ENCODE measurements at regions not wholly inside any gene's neighbourhood (a gene's known extent, or its start where the extent isn't known, plus 50 kb on each side); places are given as distances from the start of the nearest gene placed in this dataset.

GRCh38 chr11:81422402-81422801, 1311.3 kb downstream of the FAM181B start:
- no peak overlapping the region for H2BK5ac ChIP-seq (ENCODE audit: low read depth, low read length, poor library complexity, severe bottlenecking)
- no TSS peak for BruUV-seq (replicated peaks)
- dilution Hi-C loops (cut with HindIII; ENCODE audit: low sequenced_read_pairs, unreplicated experiment) (no loop called here), in situ Hi-C loops (cut with MboI; ENCODE audit: low sequenced_read_pairs) (no loop called here), intact Hi-C loops (cut with micrococcal nuclease) (no loop called here)
- TF ChIP-seq RFX5 (IDR thresholded peaks at IDR 0.05; ENCODE audit: low read depth, low read length) (no peak), ELK1 (IDR thresholded peaks at IDR 0.05; ENCODE audit: borderline replicate concordance, low read depth, low read length) (no peak), CTCF (conservative IDR thresholded peaks at IDR 0.05; ENCODE audit: low read depth, low read length) (no peak), RAD21 (IDR thresholded peaks at IDR 0.05; ENCODE audit: low read length) (no peak), RCOR1 (IDR thresholded peaks at IDR 0.05; ENCODE audit: insufficient replicate concordance, low read length) (no peak), CEBPB (IDR thresholded peaks at IDR 0.05; ENCODE audit: low read depth, low read length) (no peak), SMC3 (IDR thresholded peaks at IDR 0.05; ENCODE audit: low read depth, low read length) (no peak), NFE2L2 (IDR thresholded peaks at IDR 0.05; ENCODE audit: low read depth, low read length) (no peak), BHLHE40 (IDR thresholded peaks at IDR 0.05; ENCODE audit: low read depth, low read length) (no peak), USF2 (IDR thresholded peaks at IDR 0.05; ENCODE audit: low read depth, low read length) (no peak)
- H3K4ac ChIP-seq (ENCODE audit: low read depth, low read length), result no peak overlapping the region
- H2BK120ac ChIP-seq (ENCODE audit: low read depth, low read length), result no peak overlapping the region
- no peak overlapping the region for H3K14ac ChIP-seq (replicated peaks; ENCODE audit: low read depth, low read length)
- CTCF ChIA-PET, result no interaction called here
- no peak overlapping the region for H3K23ac ChIP-seq (ENCODE audit: low read depth, low read length)
- H2AK5ac ChIP-seq (ENCODE audit: low read depth, low read length), result no peak overlapping the region
- H3K4me2 ChIP-seq (ENCODE audit: low read depth, low read length), result no peak overlapping the region
- no peak overlapping the region for H2BK20ac ChIP-seq (ENCODE audit: low read depth, low read length)
- DNase-seq (no peak), ATAC-seq (ENCODE audit: low read depth) (no peak)
- no peak overlapping the region for H2AFZ ChIP-seq (replicated peaks; ENCODE audit: low read length, poor library complexity)
- no peak overlapping the region for H4K91ac ChIP-seq (ENCODE audit: insufficient read depth, low read depth, low read length)
- H3K9ac ChIP-seq (ENCODE audit: low read depth, low read length), result no peak overlapping the region
- no peaks in the 10 kb centered on the region for H3K4me1 ChIP-seq (ENCODE audit: control insufficient read depth, insufficient read depth, low read length)
- H3K9me3 ChIP-seq (ENCODE audit: control insufficient read depth, insufficient read depth, low read length), result 0 out of 2 replicates have a peak, but pooled peaks cover 2% of the 10 kb centered on the region
- no peaks in the 10 kb centered on the region for H3K36me3 ChIP-seq (ENCODE audit: control insufficient read depth, insufficient read depth, low read length)
- no peaks in the 10 kb centered on the region for H3K27me3 ChIP-seq (ENCODE audit: control insufficient read depth, insufficient read depth, low read length)
- no peak overlapping the region for H2BK15ac ChIP-seq (ENCODE audit: low read depth, low read length)
- no peak overlapping the region for H2AK9ac ChIP-seq (replicated peaks; ENCODE audit: low read depth, low read length, poor library complexity)
- POLR2A ChIA-PET (ENCODE audit: unreplicated experiment), result no interaction called here
- no peaks in the 10 kb centered on the region for H3K9me1 ChIP-seq (ENCODE audit: insufficient read depth, low read length)
- no peak overlapping the region for H3K27ac ChIP-seq (ENCODE audit: insufficient read depth, low read length)
- H3K79me1 ChIP-seq (ENCODE audit: low read depth in 1 of 2, low read length in 2 of 2), result no peaks in the 10 kb centered on the region
- no peak overlapping the region for H4K5ac ChIP-seq (ENCODE audit: low read depth, low read length)
- H3K56ac ChIP-seq (ENCODE audit: extremely low read depth, insufficient read depth, low read length), result no peak overlapping the region
- no peaks in the 10 kb centered on the region for H4K20me1 ChIP-seq (ENCODE audit: insufficient read depth, low read length)
- H3K18ac ChIP-seq (ENCODE audit: low read depth, low read length), result no peak overlapping the region
- no peak overlapping the region for H3K4me3 ChIP-seq (ENCODE audit: insufficient read depth, low read depth, low read length)
- H4K8ac ChIP-seq (ENCODE audit: low read depth in 2 of 2, low read length in 2 of 2), result no peak overlapping the region
